ENCODE measurements at regions not wholly inside any gene's neighbourhood (a gene's known extent, or its start where the extent isn't known, plus 50 kb on each side); places are given as distances from the start of the nearest gene placed in this dataset.
A peak's percentile ranks its signal among the peaks of the same experiment; 100 is the strongest.

GRCh38 chr2:200186002-200186401 lies 120.5 kb upstream of the SPATS2L start:
- peak overlapping the region; percentile 30 for H2AFZ ChIP-seq (ENCODE audit: low read depth, low read length)
- peak overlapping the region; percentile 44 for H3K4me2 ChIP-seq (ENCODE audit: low read length)
- TF ChIP-seq TAF1 (IDR thresholded peaks at IDR 0.05; ENCODE audit: low read depth) = no peak
- TF ChIP-seq EP300 (conservative IDR thresholded peaks at IDR 0.05; ENCODE audit: poor library complexity, severe bottlenecking) = no peak
- no peak for TF ChIP-seq POLR2AphosphoS5 (IDR thresholded peaks at IDR 0.05)
- no peak for TF ChIP-seq MXI1 (conservative IDR thresholded peaks at IDR 0.05; ENCODE audit: poor library complexity, severe bottlenecking)
- TF ChIP-seq SMC3 (conservative IDR thresholded peaks at IDR 0.05; ENCODE audit: poor library complexity) = no peak
- H3K4me3 ChIP-seq (ENCODE audit: low read length) = peak overlapping the region; percentile 51
- H3K27me3 ChIP-seq (ENCODE audit: insufficient read depth, low read depth, low read length) = no peaks in the 10 kb centered on the region
- no peaks in the 10 kb centered on the region for H3K9me3 ChIP-seq (ENCODE audit: low read length)
- H3F3A ChIP-seq (ENCODE audit: insufficient read depth, low read length, poor library complexity, severe bottlenecking) = no peaks in the 10 kb centered on the region
- peak overlapping the region; percentile 53 for H3K9ac ChIP-seq (ENCODE audit: low read length)
- no peaks in the 10 kb centered on the region for H3K9me2 ChIP-seq (ENCODE audit: insufficient read depth, low read length)
- H3K36me3 ChIP-seq (ENCODE audit: insufficient read depth, low read length) = no peaks in the 10 kb centered on the region
- H3K79me2 ChIP-seq (replicated peaks; ENCODE audit: insufficient read depth, low read length) = no peaks in the 10 kb centered on the region
- H3K27ac ChIP-seq (ENCODE audit: low read length) = peak overlapping the region; percentile 77
- no peaks in the 10 kb centered on the region for H4K20me1 ChIP-seq (ENCODE audit: insufficient read depth)

- no peak overlapping the region for H3K4me3 ChIP-seq (ENCODE audit: low read length)
- H4K20me1 ChIP-seq (ENCODE audit: insufficient read depth) = no peaks in the 10 kb centered on the region
- no peaks in the 10 kb centered on the region for H3K27me3 ChIP-seq (ENCODE audit: insufficient read depth, low read depth, low read length)
- H3K9me2 ChIP-seq (ENCODE audit: insufficient read depth, low read length) = no peaks in the 10 kb centered on the region
- TF ChIP-seq RAD21 (conservative IDR thresholded peaks at IDR 0.05) (no peak), EZH2 (IDR thresholded peaks at IDR 0.05; ENCODE audit: borderline replicate concordance, insufficient read depth, low read length, poor library complexity, severe bottlenecking) (no peak), POLR2AphosphoS5 (IDR thresholded peaks at IDR 0.05) (no peak)
- no peak overlapping the region for H3K27ac ChIP-seq (ENCODE audit: low read length)
- no peak overlapping the region for H2AFZ ChIP-seq (ENCODE audit: low read depth, low read length)
- no peaks in the 10 kb centered on the region for H3K9me3 ChIP-seq (ENCODE audit: low read length)
- no peaks in the 10 kb centered on the region for H3K36me3 ChIP-seq (ENCODE audit: insufficient read depth, low read length)
- H3K9ac ChIP-seq (ENCODE audit: low read length) = no peak overlapping the region
- H3K79me2 ChIP-seq (replicated peaks; ENCODE audit: insufficient read depth, low read length) = no peaks in the 10 kb centered on the region
- H3K4me2 ChIP-seq (ENCODE audit: low read length) = no peak overlapping the region
- H3F3A ChIP-seq (ENCODE audit: insufficient read depth, low read length, poor library complexity, severe bottlenecking) = no peaks in the 10 kb centered on the region
Measured at GRCh38 chr2:200188876-200189275, 117.6 kb upstream of the SPATS2L start.

- H2AFZ ChIP-seq (ENCODE audit: low read depth, low read length) = no peak overlapping the region
- no peak overlapping the region for H3K4me2 ChIP-seq (ENCODE audit: low read length)
- no peaks in the 10 kb centered on the region for H4K20me1 ChIP-seq (ENCODE audit: insufficient read depth)
- H3K9ac ChIP-seq (ENCODE audit: low read length) = no peak overlapping the region
- H3K79me2 ChIP-seq (replicated peaks; ENCODE audit: insufficient read depth, low read length) = no peaks in the 10 kb centered on the region
- H3K9me2 ChIP-seq (ENCODE audit: insufficient read depth, low read length) = no peaks in the 10 kb centered on the region
- no peak overlapping the region for H3K4me3 ChIP-seq (ENCODE audit: low read length)
- H3K27me3 ChIP-seq (ENCODE audit: insufficient read depth, low read depth, low read length) = no peaks in the 10 kb centered on the region
- TF ChIP-seq TAF1 (IDR thresholded peaks at IDR 0.05; ENCODE audit: low read depth) (no peak), MXI1 (conservative IDR thresholded peaks at IDR 0.05; ENCODE audit: poor library complexity, severe bottlenecking) (no peak), EZH2 (IDR thresholded peaks at IDR 0.05; ENCODE audit: borderline replicate concordance, insufficient read depth, low read length, poor library complexity, severe bottlenecking) (no peak), EP300 (conservative IDR thresholded peaks at IDR 0.05; ENCODE audit: poor library complexity, severe bottlenecking) (no peak), REST (IDR thresholded peaks at IDR 0.05; ENCODE audit: borderline replicate concordance) (no peak), RAD21 (conservative IDR thresholded peaks at IDR 0.05) (no peak), CTCF (IDR thresholded peaks at IDR 0.05; ENCODE audit: poor library complexity, severe bottlenecking) (no peak), POLR2AphosphoS5 (IDR thresholded peaks at IDR 0.05) (no peak), SMC3 (conservative IDR thresholded peaks at IDR 0.05; ENCODE audit: poor library complexity) (no peak)
- H3K27ac ChIP-seq (ENCODE audit: low read length) = no peak overlapping the region
- no peaks in the 10 kb centered on the region for H3K9me3 ChIP-seq (ENCODE audit: low read length)
- H3K36me3 ChIP-seq (ENCODE audit: insufficient read depth, low read length) = no peaks in the 10 kb centered on the region
- peaks cover 3% of the 10 kb centered on the region for H3F3A ChIP-seq (ENCODE audit: insufficient read depth, low read length, poor library complexity, severe bottlenecking)
Measured at GRCh38 chr2:200189964-200190363, 116.5 kb upstream of the SPATS2L start.

Data from neural cell (in vitro differentiated cells).